T-cell (primary cell): ENCODE measurements at regions not wholly inside any gene's neighbourhood (a gene's known extent, or its start where the extent isn't known, plus 50 kb on each side); places are given as distances from the start of the nearest gene placed in this dataset.

Source experiments
- ATAC-seq, 4 experiments: fragments of 200-7000 bp in 3 of 4; fragments of 150-1000 bp in 1 of 4; cut with Tn5 transposase; replicated peaks in 1 of 4; 1 replicate in 3 of 4; 2 replicates in 1 of 4; pipeline ENCODE4 v1.10.0; 2021; ENCODE audit warnings: moderate library complexity in 3 of 4, mild to moderate bottlenecking in 2 of 4, moderate number of reproducible peaks in 1 of 4
- CTCF ChIA-PET, 2 donors: fragments of 300-600 bp; sonication (Branson Sonifier 250); formaldehyde crosslinking; loops; one replicate each; lab custom pipeline; 2022; ENCODE audit warnings: antibody characterized with exemption in 2 of 2; lab: Charles Lee
- POLR2A ChIA-PET, 2 donors: fragments of 300-600 bp; sonication (Branson Sonifier 250); formaldehyde crosslinking; loops; one replicate each; lab custom pipeline; 2022; ENCODE audit warnings: antibody characterized with exemption in 2 of 2; lab: Charles Lee
- DNase-seq, 35 experiments: peaks; one replicate each; pipeline versions ENCODE4 v3.0.0 to v3.0.0-alpha.2; 2013 to 2023
- H3K27ac ChIP-seq: one replicate; pipeline ENCODE4 v1.5.1; 2013; ENCODE audit warnings: low read length
- H3K27me3 ChIP-seq, 2 experiments: replicated peaks in 1 of 2; 1 replicate in 1 of 2; 2 replicates in 1 of 2; pipeline versions ENCODE4 v1.6.1 to v1.7.0; 2013; ENCODE audit warnings: low read length in 1 of 2, mixed read lengths in 1 of 2; ENCODE audit not compliant: control insufficient read depth in 2 of 2, insufficient read depth in 2 of 2; ENCODE audit errors: extremely low read depth in 1 of 2
- H3K36me3 ChIP-seq, 2 donors: 1 replicate in 1 of 2; 2 replicates in 1 of 2; pipeline versions ENCODE4 v1.6.1 to v1.7.0; 2013; ENCODE audit warnings: low read length in 1 of 2; ENCODE audit not compliant: control insufficient read depth in 2 of 2, insufficient read depth in 1 of 2; ENCODE audit errors: extremely low read depth in 1 of 2
- H3K4me1 ChIP-seq, 2 experiments: 1 replicate in 1 of 2; 2 replicates in 1 of 2; pipeline versions ENCODE4 v1.6.1 to v1.7.0; 2013; ENCODE audit warnings: low read length in 2 of 2, mixed read lengths in 1 of 2; ENCODE audit not compliant: insufficient read depth in 2 of 2, control insufficient read depth in 1 of 2; ENCODE audit errors: extremely low read depth in 1 of 2
- H3K4me3 ChIP-seq, 2 donors: 1 replicate in 1 of 2; 2 replicates in 1 of 2; pipeline versions ENCODE4 v1.5.1 to v1.7.0; 2013; ENCODE audit warnings: mild to moderate bottlenecking in 2 of 2, low read length in 1 of 2, moderate library complexity in 1 of 2; ENCODE audit not compliant: control insufficient read depth in 1 of 2; ENCODE audit errors: extremely low read depth in 1 of 2
- H3K9me3 ChIP-seq: 2 replicates; pipeline ENCODE4 v1.7.0; 2013
- H3K27ac Mint-ChIP-seq, 2 donors: one replicate each; pipeline ENCODE4 v1.8.0; 2020 to 2021; ENCODE audit warnings: mild to moderate bottlenecking in 2 of 2, mixed read lengths in 2 of 2
- H3K27me3 Mint-ChIP-seq, 2 donors: one replicate each; pipeline ENCODE4 v1.8.0; 2021 to 2022; ENCODE audit warnings: mixed read lengths in 2 of 2
- H3K36me3 Mint-ChIP-seq: one replicate; pipeline ENCODE4 v1.8.0; 2021; ENCODE audit warnings: mixed read lengths
- H3K4me1 Mint-ChIP-seq, 3 donors: one replicate each; pipeline ENCODE4 v1.8.0; 2020 to 2022; ENCODE audit warnings: mixed read lengths in 3 of 3, mild to moderate bottlenecking in 1 of 3
- H3K4me3 Mint-ChIP-seq, 3 donors: one replicate each; pipeline ENCODE4 v1.8.0; 2020 to 2022; ENCODE audit warnings: mild to moderate bottlenecking in 3 of 3, mixed read lengths in 3 of 3, moderate library complexity in 3 of 3
- H3K9me3 Mint-ChIP-seq, 3 donors: one replicate each; pipeline ENCODE4 v1.8.0; 2020 to 2022; ENCODE audit warnings: mixed read lengths in 3 of 3
- WGBS: methylation state at CpG from one replicate; pipeline ENCODE4 v1.1.5; 2013; ENCODE audit warnings: missing lambda C conversion rate; ENCODE audit not compliant: insufficient coverage; 5-methylcytosine and 5-hydroxymethylcytosine counted together

DNA sequence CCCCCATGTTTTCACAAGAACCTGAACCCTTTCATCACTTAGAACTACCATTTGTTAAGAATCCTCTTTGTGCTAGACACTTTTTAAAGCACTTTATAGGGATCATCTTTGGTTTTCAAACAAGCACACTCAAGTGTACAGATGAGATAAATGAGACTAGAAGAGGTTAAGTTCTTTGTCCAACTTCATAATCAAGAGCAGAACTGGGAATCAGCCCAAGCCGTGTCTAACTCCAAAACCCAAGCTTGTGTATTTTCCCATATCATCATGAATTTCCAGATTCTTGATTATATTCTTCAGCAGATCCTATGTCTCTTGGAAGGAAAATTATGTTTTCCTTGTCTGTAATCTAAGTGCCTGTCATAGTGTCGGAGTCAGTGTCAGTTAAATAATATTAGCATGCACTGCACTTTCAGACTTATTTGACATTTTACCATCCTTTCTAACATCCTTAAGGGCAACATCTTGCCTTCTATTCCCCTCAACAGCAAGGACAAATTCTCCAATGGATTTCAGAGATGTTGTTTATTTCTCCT, 123.0 kb upstream of the SETBP1 start:
- ChIA-PET POLR2A (no interaction called here), CTCF (no interaction called here)
- no peaks in the 10 kb centered on the region for H3K36me3 Mint-ChIP-seq
- H3K9me3 ChIP-seq = no peaks in the 10 kb centered on the region
- no peaks in the 10 kb centered on the region for H3K36me3 ChIP-seq
- DNase-seq (no peak), ATAC-seq (no peak)
- no peaks in the 10 kb centered on the region for H3K27me3 ChIP-seq
- no peak overlapping the region for H3K4me3 ChIP-seq
- no peak overlapping the region for H3K4me3 Mint-ChIP-seq
- no peaks in the 10 kb centered on the region for H3K4me1 Mint-ChIP-seq
- no peaks in the 10 kb centered on the region for H3K4me1 ChIP-seq
- H3K27ac Mint-ChIP-seq = no peak overlapping the region
- H3K27ac ChIP-seq = no peak overlapping the region
- WGBS = no CpG with 5 or more reads among the region's 2 CpGs
- H3K9me3 Mint-ChIP-seq = no peaks in the 10 kb centered on the region
- H3K27me3 Mint-ChIP-seq = no peaks in the 10 kb centered on the region

DNA sequence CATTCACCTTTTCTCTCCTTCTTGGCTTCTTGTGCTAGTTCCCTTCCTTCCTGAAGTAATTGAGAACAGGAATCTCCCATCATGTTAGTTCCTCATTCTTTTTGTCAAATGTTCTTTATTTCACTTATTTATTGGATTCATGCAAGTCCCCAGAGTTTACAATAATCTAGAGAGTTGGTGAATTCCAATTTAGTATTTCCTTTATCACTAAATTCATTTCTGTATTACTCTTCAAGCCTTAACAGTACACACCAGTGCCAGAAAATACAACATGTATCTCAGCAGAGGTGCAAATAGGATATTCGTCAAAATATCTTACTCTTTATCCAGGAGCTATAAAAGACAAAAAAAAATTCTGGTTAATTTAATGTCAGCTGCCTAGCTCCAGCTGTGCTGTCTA, 121.9 kb upstream of the SETBP1 start:
- no peaks in the 10 kb centered on the region for H3K9me3 ChIP-seq
- H3K4me1 ChIP-seq = no peaks in the 10 kb centered on the region
- Mint-ChIP-seq H3K27ac (no peak overlapping the region), H3K4me1 (no peaks in the 10 kb centered on the region), H3K9me3 (no peaks in the 10 kb centered on the region), H3K27me3 (peaks cover 0 to 3% of the 10 kb centered on the region in 2 donors), H3K36me3 (no peaks in the 10 kb centered on the region), H3K4me3 (no peak overlapping the region)
- H3K4me3 ChIP-seq = no peak overlapping the region
- WGBS = 100% methylated on average over 1 of the region's 1 CpG
- no peak overlapping the region for H3K27ac ChIP-seq
- ChIA-PET CTCF (no interaction called here), POLR2A (no interaction called here)
- ATAC-seq = no peak
- H3K27me3 ChIP-seq = no peaks in the 10 kb centered on the region
- no peaks in the 10 kb centered on the region for H3K36me3 ChIP-seq
- no peak for DNase-seq

DNA sequence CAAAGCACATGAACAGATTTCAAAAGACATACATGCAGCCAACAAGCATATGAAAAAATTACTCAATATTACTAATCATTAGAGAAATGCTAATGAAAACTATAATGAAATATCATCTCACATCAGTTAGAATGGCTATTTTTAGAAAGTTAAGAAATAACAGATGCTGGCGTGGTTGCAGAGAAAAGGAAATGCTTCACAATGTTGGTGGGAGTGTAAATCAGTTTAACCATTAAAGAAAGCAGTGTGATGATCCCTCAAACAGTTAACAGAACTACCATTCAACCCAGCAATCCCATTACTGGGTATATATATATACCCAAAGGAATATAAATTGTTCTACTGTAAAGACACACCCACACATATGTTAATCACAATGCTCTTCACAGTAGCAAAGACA, 117.7 kb upstream of the SETBP1 start:
- no peak for DNase-seq
- no peak overlapping the region for H3K4me3 ChIP-seq
- CTCF ChIA-PET = no interaction called here
- POLR2A ChIA-PET = no interaction called here
- H3K4me1 ChIP-seq = no peaks in the 10 kb centered on the region
- WGBS = no CpG with 5 or more reads among the region's 1 CpG
- no peak overlapping the region for H3K4me3 Mint-ChIP-seq
- no peak for ATAC-seq
- H3K27ac Mint-ChIP-seq = no peak overlapping the region
- no peaks in the 10 kb centered on the region for H3K9me3 Mint-ChIP-seq
- H3K9me3 ChIP-seq = no peaks in the 10 kb centered on the region
- no peaks in the 10 kb centered on the region for H3K36me3 ChIP-seq
- no peaks in the 10 kb centered on the region for H3K4me1 Mint-ChIP-seq
- H3K27me3 Mint-ChIP-seq = peaks cover 0 to 3% of the 10 kb centered on the region in 2 donors
- H3K27ac ChIP-seq = no peak overlapping the region
- no peaks in the 10 kb centered on the region for H3K36me3 Mint-ChIP-seq
- H3K27me3 ChIP-seq = no peaks in the 10 kb centered on the region

DNA sequence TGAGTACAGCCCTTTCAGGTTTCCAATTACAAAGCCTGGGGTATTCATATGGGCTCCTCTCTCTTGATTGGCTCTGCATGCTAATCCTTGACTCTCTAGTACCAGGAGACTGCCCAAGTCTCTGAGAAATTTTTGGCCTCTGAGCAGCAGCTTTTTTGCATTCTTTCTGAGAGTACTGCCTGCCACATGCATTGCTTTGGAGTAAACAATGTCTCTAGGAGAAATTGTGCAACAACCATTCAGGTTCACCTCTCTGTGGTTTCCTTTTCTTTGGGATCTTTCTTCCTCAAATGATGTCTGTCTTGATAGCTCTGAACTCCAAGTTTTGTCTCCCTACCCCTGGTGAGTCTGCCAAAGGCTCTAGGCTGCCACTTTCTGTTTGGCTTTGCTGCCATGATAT, 115.8 kb upstream of the SETBP1 start:
- Mint-ChIP-seq H3K27ac (no peak overlapping the region), H3K9me3 (no peaks in the 10 kb centered on the region), H3K36me3 (no peaks in the 10 kb centered on the region), H3K4me1 (no peaks in the 10 kb centered on the region), H3K4me3 (no peak overlapping the region), H3K27me3 (peaks cover 0 to 3% of the 10 kb centered on the region in 2 donors)
- no peaks in the 10 kb centered on the region for H3K4me1 ChIP-seq
- H3K27ac ChIP-seq = no peak overlapping the region
- ATAC-seq (no peak), DNase-seq (no peak)
- H3K9me3 ChIP-seq = no peaks in the 10 kb centered on the region
- no peak overlapping the region for H3K4me3 ChIP-seq
- POLR2A ChIA-PET = interaction anchor here in 1 of 2 donors (0.7 kb wide), 1 partner anchor 165 kb away, joined by 3 read pairs; no protein-coding TSS in a partner anchor
- CTCF ChIA-PET = interaction anchor here in 1 of 2 donors (0.7 kb wide), 1 partner anchor 15 kb away, joined by 3 read pairs; no protein-coding TSS in a partner anchor
- no peaks in the 10 kb centered on the region for H3K36me3 ChIP-seq
- no peaks in the 10 kb centered on the region for H3K27me3 ChIP-seq

DNA sequence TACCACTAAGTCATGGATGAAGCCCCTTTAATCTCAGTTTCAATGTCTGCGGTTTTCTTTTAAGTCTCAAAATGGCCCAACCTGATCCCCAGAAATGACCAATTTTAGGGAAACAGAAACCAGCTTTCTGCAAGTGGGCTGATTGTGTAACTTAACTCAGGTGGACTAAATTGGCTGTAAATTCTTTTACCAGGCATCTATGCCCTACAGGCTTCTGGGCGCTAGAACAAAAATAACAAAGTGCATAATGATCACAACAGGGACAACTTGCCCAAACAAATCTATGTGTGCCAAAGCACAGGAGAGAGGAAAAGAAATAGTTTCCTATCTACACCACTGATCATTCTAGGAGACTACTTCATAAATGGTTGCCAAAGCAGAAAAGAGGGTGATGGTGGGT, 112.3 kb upstream of the SETBP1 start:
- H3K9me3 ChIP-seq = no peaks in the 10 kb centered on the region
- Mint-ChIP-seq H3K9me3 (no peaks in the 10 kb centered on the region), H3K4me1 (no peaks in the 10 kb centered on the region), H3K36me3 (no peaks in the 10 kb centered on the region), H3K4me3 (no peak overlapping the region), H3K27ac (no peak overlapping the region), H3K27me3 (peaks cover 0 to 1% of the 10 kb centered on the region in 2 donors)
- no CpG with 5 or more reads among the region's 2 CpGs for WGBS
- H3K4me3 ChIP-seq = no peak overlapping the region
- ChIA-PET CTCF (interaction anchor here in 1 of 2 donors (0.7 kb wide), 1 partner anchor 974 kb away, joined by 3 read pairs; no protein-coding TSS in a partner anchor), POLR2A (interaction anchor here in 1 of 2 donors (0.7 kb wide), 1 partner anchor 13 kb away, joined by 3 read pairs; no protein-coding TSS in a partner anchor)
- no peaks in the 10 kb centered on the region for H3K4me1 ChIP-seq
- ATAC-seq = no peak
- DNase-seq = no peak
- H3K27me3 ChIP-seq = no peaks in the 10 kb centered on the region
- no peaks in the 10 kb centered on the region for H3K36me3 ChIP-seq
- H3K27ac ChIP-seq = no peak overlapping the region

DNA sequence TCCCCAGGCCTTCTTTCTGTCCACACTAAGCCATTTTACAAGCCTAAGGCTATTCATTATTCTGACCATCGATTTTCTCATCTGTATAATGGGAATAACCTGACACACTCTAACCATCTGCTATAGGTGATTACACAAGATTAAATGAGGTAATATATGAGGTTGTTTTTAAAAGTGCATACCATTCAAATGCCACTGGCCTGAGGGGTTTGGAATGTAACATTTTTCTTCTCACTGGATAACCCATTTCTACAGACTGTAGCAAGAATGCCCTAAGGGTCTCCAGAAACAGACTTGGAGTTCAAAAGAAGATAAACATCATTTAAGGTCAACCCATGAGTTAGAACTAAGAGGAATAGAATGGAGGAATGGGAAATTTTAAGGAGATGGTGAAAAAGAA, 111.7 kb upstream of the SETBP1 start:
- Histone ChIP-seq H3K27me3 (no peaks in the 10 kb centered on the region), H3K9me3 (no peaks in the 10 kb centered on the region), H3K4me3 (no peak overlapping the region), H3K4me1 (no peaks in the 10 kb centered on the region), H3K27ac (no peak overlapping the region), H3K36me3 (no peaks in the 10 kb centered on the region)
- DNase-seq = no peak
- Mint-ChIP-seq H3K27ac (no peak overlapping the region), H3K9me3 (no peaks in the 10 kb centered on the region), H3K4me1 (no peaks in the 10 kb centered on the region), H3K27me3 (no peaks in the 10 kb centered on the region), H3K36me3 (no peaks in the 10 kb centered on the region), H3K4me3 (no peak overlapping the region)
- CTCF ChIA-PET = no interaction called here
- POLR2A ChIA-PET = no interaction called here
- WGBS = no CpG with 5 or more reads among the region's 1 CpG
- ATAC-seq = no peak
